B cell (primary cell): ENCODE measurements at regions not wholly inside any gene's neighbourhood (a gene's known extent, or its start where the extent isn't known, plus 50 kb on each side); places are given as distances from the start of the nearest gene placed in this dataset.

ENCODE experiments used
- ATAC-seq: fragments of 200-7000 bp; cut with Tn5 transposase; one replicate; pipeline ENCODE4 v1.10.0; 2021; ENCODE audit warnings: low read depth, mild to moderate bottlenecking, moderate number of reproducible peaks, moderate library complexity
- CTCF ChIA-PET: fragments of 350-600 bp; sonication (Branson Sonifier 250); formaldehyde crosslinking; loops from one replicate; lab custom pipeline; 2021; ENCODE audit warnings: antibody characterized with exemption, inconsistent platforms; lab: Charles Lee
- POLR2A ChIA-PET: fragments of 350-600 bp; sonication (Branson Sonifier 250); formaldehyde crosslinking; loops from one replicate; lab custom pipeline; 2021; ENCODE audit warnings: antibody characterized with exemption; lab: Charles Lee
- DNase-seq: peaks from one replicate; pipeline ENCODE4 v3.0.0; 2013
- H2AFZ ChIP-seq: 2 replicates; pipeline ENCODE4 v1.6.1; 2012; ENCODE audit warnings: mild to moderate bottlenecking, low read depth, low read length; ENCODE audit not compliant: insufficient read depth, poor library complexity, severe bottlenecking
- H3K27ac ChIP-seq, 2 donors: 1 replicate in 1 of 2; 2 replicates in 1 of 2; pipeline ENCODE4 v1.5.1; 2012 to 2013; ENCODE audit warnings: low read length in 2 of 2, mild to moderate bottlenecking in 2 of 2, moderate library complexity in 1 of 2
- H3K27me3 ChIP-seq, 4 experiments: fragments of 200-600 bp in 1 of 4; sonication (generic) in 1 of 4; replicated peaks in 1 of 4; 1 replicate in 2 of 4; 2 replicates in 2 of 4; pipeline versions ENCODE4 v1.6.1 to v1.7.0; 2013 to 2016; ENCODE audit warnings: low read length in 3 of 4, mild to moderate bottlenecking in 2 of 4, mixed read lengths in 1 of 4, moderate library complexity in 1 of 4; ENCODE audit not compliant: insufficient read depth in 4 of 4, control insufficient read depth in 3 of 4; ENCODE audit errors: control extremely low read depth in 1 of 4
- H3K36me3 ChIP-seq, 2 experiments: replicated peaks in 1 of 2; 1 replicate in 1 of 2; 2 replicates in 1 of 2; pipeline versions ENCODE4 v1.6.1 to v1.7.1; 2013; ENCODE audit warnings: low read length in 1 of 2; ENCODE audit not compliant: insufficient read depth in 2 of 2, control insufficient read depth in 1 of 2; ENCODE audit errors: control extremely low read depth in 1 of 2, extremely low read depth in 1 of 2
- H3K4me1 ChIP-seq, 2 donors: fragments of 200-600 bp in 1 of 2; sonication (generic) in 1 of 2; 1 replicate in 1 of 2; 2 replicates in 1 of 2; pipeline versions ENCODE4 v1.5.1 to v1.6.1; 2013 to 2017; ENCODE audit warnings: low read length in 2 of 2; ENCODE audit not compliant: control insufficient read depth in 2 of 2, insufficient read depth in 2 of 2
- H3K4me2 ChIP-seq: replicated peaks from 2 replicates; pipeline ENCODE3; 2012; ENCODE audit warnings: mild to moderate bottlenecking, low read depth, low read length; ENCODE audit not compliant: poor library complexity, severe bottlenecking
- H3K4me3 ChIP-seq, 5 experiments: fragments of 200-600 bp in 1 of 5; sonication (generic) in 1 of 5; 1 replicate in 3 of 5; 2 replicates in 2 of 5; pipeline versions ENCODE4 v1.5.1 to v1.7.0; 2011 to 2016; ENCODE audit warnings: low read length in 4 of 5, mild to moderate bottlenecking in 4 of 5, low read depth in 2 of 5, control low read depth in 1 of 5, moderate library complexity in 1 of 5; ENCODE audit not compliant: insufficient read depth in 1 of 5; ENCODE audit errors: control extremely low read depth in 1 of 5, extremely low read depth in 1 of 5
- H3K79me2 ChIP-seq: fragments of 200-600 bp; sonication (generic); one replicate; pipeline ENCODE4 v1.6.0; 2016; ENCODE audit warnings: low read length; ENCODE audit not compliant: control insufficient read depth, insufficient read depth
- H3K9ac ChIP-seq: fragments of 200-600 bp; sonication (generic); 2 replicates; pipeline ENCODE4 v1.6.1; 2017; ENCODE audit warnings: mild to moderate bottlenecking, low read length, moderate library complexity
- H3K9me3 ChIP-seq, 3 donors: one replicate each; pipeline versions ENCODE4 v1.6.1 to v1.7.1; 2013; ENCODE audit warnings: low read length in 2 of 3; ENCODE audit not compliant: control insufficient read depth in 2 of 3, insufficient read depth in 1 of 3; ENCODE audit errors: control extremely low read depth in 1 of 3
- H4K20me1 ChIP-seq: 2 replicates; pipeline ENCODE4 v1.6.0; 2012; ENCODE audit warnings: mild to moderate bottlenecking, low read length; ENCODE audit not compliant: insufficient read depth, control insufficient read depth, poor library complexity, severe bottlenecking
- H3K27ac Mint-ChIP-seq: one replicate; pipeline ENCODE4 v1.8.0; 2021; ENCODE audit warnings: mixed read lengths
- H3K27me3 Mint-ChIP-seq: one replicate; pipeline ENCODE4 v1.8.0; 2021; ENCODE audit warnings: mixed read lengths
- H3K4me1 Mint-ChIP-seq: one replicate; pipeline ENCODE4 v1.8.0; 2021; ENCODE audit warnings: mixed read lengths
- H3K4me3 Mint-ChIP-seq: one replicate; pipeline ENCODE4 v1.8.0; 2021; ENCODE audit warnings: mixed read lengths
- H3K9me3 Mint-ChIP-seq: one replicate; pipeline ENCODE4 v1.8.0; 2022; ENCODE audit warnings: mixed read lengths; ENCODE audit not compliant: insufficient read depth
- EZH2 ChIP-seq: IDR thresholded peaks from 2 replicates; pipeline ENCODE4 v1.6.1; 2012; ENCODE audit warnings: borderline replicate concordance, low read depth, mild to moderate bottlenecking, moderate library complexity, low read length; ENCODE audit not compliant: insufficient read depth, poor library complexity, severe bottlenecking
- WGBS: methylation state at CpG from one replicate; pipeline ENCODE4 v1.1.5; 2013; ENCODE audit warnings: missing lambda C conversion rate; ENCODE audit not compliant: insufficient coverage; 5-methylcytosine and 5-hydroxymethylcytosine counted together
- intact Hi-C: fragments of 100-400 bp; cut with micrococcal nuclease; formaldehyde crosslinking; loops from one replicate; pipeline ENCODE4 v1.10.0; 2022
- TF ChIP-seq, protein P1 (sequence below): fragments of 200-600 bp; IDR thresholded peaks from one replicate; pipeline ENCODE4 v1.8.0; 2022; ENCODE audit warnings: antibody characterized with exemption, mild to moderate bottlenecking

DNA sequence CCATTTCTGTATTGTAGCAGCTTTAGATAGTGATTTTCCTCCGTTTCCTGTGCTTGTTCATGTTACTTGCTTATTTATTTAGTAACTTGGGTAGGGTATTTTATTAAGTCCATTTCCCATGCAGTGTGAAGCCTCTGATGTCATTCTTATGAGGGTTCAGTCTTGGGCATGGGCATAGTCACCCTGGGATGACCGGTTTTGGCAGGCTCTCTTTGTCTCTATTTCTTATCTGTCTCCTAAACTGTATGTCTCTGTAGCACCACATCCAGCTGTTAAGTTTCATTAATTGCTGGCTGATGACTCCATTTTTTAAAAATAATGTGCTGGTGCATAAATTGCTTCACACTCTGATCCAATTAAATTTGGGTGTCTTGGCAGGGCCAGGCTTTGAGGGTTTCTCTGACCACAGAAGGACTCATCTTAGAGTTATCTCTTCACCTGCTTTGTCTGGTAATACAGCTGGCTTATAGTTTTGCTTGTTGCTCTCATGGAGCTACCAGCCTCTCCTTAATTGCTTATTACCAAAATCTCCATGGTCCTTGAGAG is 173.3 kb upstream of the VLDLR start:
- H3K27ac Mint-ChIP-seq, result no peak overlapping the region
- no peak overlapping the region for H3K4me2 ChIP-seq
- H3K9ac ChIP-seq, result no peak overlapping the region
- CTCF ChIA-PET, result no interaction called here
- no peak for ATAC-seq
- no peaks in the 10 kb centered on the region for H3K36me3 ChIP-seq
- no peak overlapping the region for H3K27ac ChIP-seq
- no peak overlapping the region for H2AFZ ChIP-seq
- DNase-seq, result no peak
- H4K20me1 ChIP-seq, result no peaks in the 10 kb centered on the region
- no CpG with 5 or more reads among the region's 2 CpGs for WGBS
- H3K27me3 ChIP-seq, result no peaks in the 10 kb centered on the region
- H3K4me1 ChIP-seq, result no peaks in the 10 kb centered on the region
- intact Hi-C loops, result no loop called here
- no peaks in the 10 kb centered on the region for H3K79me2 ChIP-seq
- H3K4me3 Mint-ChIP-seq, result no peak overlapping the region
- POLR2A ChIA-PET, result no interaction called here
- H3K27me3 Mint-ChIP-seq, result peaks cover 4% of the 10 kb centered on the region
- no peaks in the 10 kb centered on the region for H3K9me3 Mint-ChIP-seq
- H3K4me1 Mint-ChIP-seq, result no peaks in the 10 kb centered on the region
- no peaks in the 10 kb centered on the region for H3K9me3 ChIP-seq
- TF ChIP-seq, protein P1, sequence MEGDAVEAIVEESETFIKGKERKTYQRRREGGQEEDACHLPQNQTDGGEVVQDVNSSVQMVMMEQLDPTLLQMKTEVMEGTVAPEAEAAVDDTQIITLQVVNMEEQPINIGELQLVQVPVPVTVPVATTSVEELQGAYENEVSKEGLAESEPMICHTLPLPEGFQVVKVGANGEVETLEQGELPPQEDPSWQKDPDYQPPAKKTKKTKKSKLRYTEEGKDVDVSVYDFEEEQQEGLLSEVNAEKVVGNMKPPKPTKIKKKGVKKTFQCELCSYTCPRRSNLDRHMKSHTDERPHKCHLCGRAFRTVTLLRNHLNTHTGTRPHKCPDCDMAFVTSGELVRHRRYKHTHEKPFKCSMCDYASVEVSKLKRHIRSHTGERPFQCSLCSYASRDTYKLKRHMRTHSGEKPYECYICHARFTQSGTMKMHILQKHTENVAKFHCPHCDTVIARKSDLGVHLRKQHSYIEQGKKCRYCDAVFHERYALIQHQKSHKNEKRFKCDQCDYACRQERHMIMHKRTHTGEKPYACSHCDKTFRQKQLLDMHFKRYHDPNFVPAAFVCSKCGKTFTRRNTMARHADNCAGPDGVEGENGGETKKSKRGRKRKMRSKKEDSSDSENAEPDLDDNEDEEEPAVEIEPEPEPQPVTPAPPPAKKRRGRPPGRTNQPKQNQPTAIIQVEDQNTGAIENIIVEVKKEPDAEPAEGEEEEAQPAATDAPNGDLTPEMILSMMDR, result no peak
- no peak for TF ChIP-seq EZH2
- no peak overlapping the region for H3K4me3 ChIP-seq

DNA sequence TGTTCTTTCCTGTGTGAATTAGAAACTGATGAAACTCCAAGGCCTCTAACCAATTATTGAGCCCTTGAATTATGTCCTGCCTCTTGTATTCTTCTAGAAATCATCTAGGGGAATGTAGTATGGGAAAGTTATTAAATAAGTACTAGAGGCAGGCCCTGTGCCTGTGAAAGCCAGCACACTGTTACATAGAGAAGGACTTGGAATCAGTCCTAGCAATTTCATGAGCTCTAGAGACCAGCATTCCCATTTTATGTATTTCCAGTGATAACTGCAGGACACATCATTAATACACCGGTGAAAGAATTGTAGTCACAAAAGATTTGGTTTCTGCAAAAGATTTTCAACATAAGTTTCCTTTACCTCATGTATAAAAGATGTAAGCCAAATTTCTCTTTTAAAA is 168.5 kb upstream of the VLDLR start:
- H3K27me3 ChIP-seq, result no peaks in the 10 kb centered on the region
- no peak overlapping the region for H3K9ac ChIP-seq
- no peaks in the 10 kb centered on the region for H3K9me3 Mint-ChIP-seq
- ATAC-seq, result no peak
- H3K4me1 Mint-ChIP-seq, result no peaks in the 10 kb centered on the region
- H3K4me1 ChIP-seq, result no peaks in the 10 kb centered on the region
- TF ChIP-seq, protein P1, result no peak
- no peak for TF ChIP-seq EZH2
- whole genome bisulfite sequencing, result no CpG with 5 or more reads among the region's 1 CpG
- H3K79me2 ChIP-seq, result no peaks in the 10 kb centered on the region
- no peak overlapping the region for H3K4me3 ChIP-seq
- CTCF ChIA-PET, result no interaction called here
- H3K27me3 Mint-ChIP-seq, result peaks cover 2% of the 10 kb centered on the region
- no peaks in the 10 kb centered on the region for H3K9me3 ChIP-seq
- no peak for DNase-seq
- intact Hi-C loops, result no loop called here
- H3K27ac ChIP-seq, result no peak overlapping the region
- no peak overlapping the region for H3K4me2 ChIP-seq
- no peak overlapping the region for H3K4me3 Mint-ChIP-seq
- no peak overlapping the region for H2AFZ ChIP-seq
- POLR2A ChIA-PET, result no interaction called here
- H3K27ac Mint-ChIP-seq, result no peak overlapping the region
- no peaks in the 10 kb centered on the region for H4K20me1 ChIP-seq
- no peaks in the 10 kb centered on the region for H3K36me3 ChIP-seq
